Esophagus squamous epithelium (tissue), 5 donors: ENCODE measurements at regions not wholly inside any gene's neighbourhood (a gene's known extent, or its start where the extent isn't known, plus 50 kb on each side); places are given as distances from the start of the nearest gene placed in this dataset.

Experiments
- DNase-seq: peaks from one replicate; lab custom pipeline; 2025; lab: John Stamatoyannopoulos, UW
- H3K27ac ChIP-seq, 4 donors: fragments of 200-600 bp; sonication (generic); one replicate each; pipeline ENCODE4 v1.5.1; 2016 to 2019; ENCODE audit warnings: mild to moderate bottlenecking in 1 of 4
- H3K27me3 ChIP-seq, 4 donors: fragments of 200-600 bp; sonication (generic); 1 replicate in 3 of 4; 2 replicates in 1 of 4; pipeline versions ENCODE4 v1.5.1 to v1.6.0; 2017 to 2021; ENCODE audit warnings: antibody characterized with exemption in 1 of 4
- H3K36me3 ChIP-seq, 3 donors: fragments of 200-600 bp; sonication (generic); one replicate each; pipeline ENCODE4 v1.5.1; 2016 to 2019
- H3K4me1 ChIP-seq, 3 donors: fragments of 200-600 bp; sonication (generic); one replicate each; pipeline ENCODE4 v1.5.1; 2017 to 2019
- H3K4me3 ChIP-seq, 4 donors: fragments of 200-600 bp; sonication (generic); 1 replicate in 3 of 4; 2 replicates in 1 of 4; pipeline ENCODE4 v1.5.1; 2016 to 2019; ENCODE audit warnings: mild to moderate bottlenecking in 2 of 4, moderate library complexity in 1 of 4
- H3K9me3 ChIP-seq, 3 donors: fragments of 200-600 bp; sonication (generic); one replicate each; pipeline ENCODE4 v1.5.1; 2016 to 2019
- POLR2A ChIP-seq, 4 donors: fragments of 450-650 bp; IDR thresholded peaks; one replicate each; pipeline ENCODE4 v1.6.1; 2017; ENCODE audit warnings: antibody characterized with exemption in 4 of 4, mild to moderate bottlenecking in 4 of 4, moderate library complexity in 3 of 4
- WGBS, 2 donors: methylation state at CpG; one replicate each; pipeline ENCODE4 v1.1.5; 2018; 5-methylcytosine and 5-hydroxymethylcytosine counted together
- intact Hi-C: fragments of 100-400 bp; cut with DNase I; formaldehyde crosslinking; loops from one replicate; pipeline ENCODE4 v1.15.0; 2022
- TF ChIP-seq, protein P1 (sequence below), 6 experiments: fragments of 450-650 bp in 4 of 6; fragments of 200-600 bp in 2 of 6; sonication (generic) in 2 of 6; IDR thresholded peaks; one replicate each; pipeline ENCODE4 v1.5.1; 2016 to 2019; ENCODE audit warnings: antibody characterized with exemption in 6 of 6, mild to moderate bottlenecking in 4 of 6, moderate library complexity in 4 of 6
- donor health status: DM: yes; HTN: yes; CAD: no.

DNA sequence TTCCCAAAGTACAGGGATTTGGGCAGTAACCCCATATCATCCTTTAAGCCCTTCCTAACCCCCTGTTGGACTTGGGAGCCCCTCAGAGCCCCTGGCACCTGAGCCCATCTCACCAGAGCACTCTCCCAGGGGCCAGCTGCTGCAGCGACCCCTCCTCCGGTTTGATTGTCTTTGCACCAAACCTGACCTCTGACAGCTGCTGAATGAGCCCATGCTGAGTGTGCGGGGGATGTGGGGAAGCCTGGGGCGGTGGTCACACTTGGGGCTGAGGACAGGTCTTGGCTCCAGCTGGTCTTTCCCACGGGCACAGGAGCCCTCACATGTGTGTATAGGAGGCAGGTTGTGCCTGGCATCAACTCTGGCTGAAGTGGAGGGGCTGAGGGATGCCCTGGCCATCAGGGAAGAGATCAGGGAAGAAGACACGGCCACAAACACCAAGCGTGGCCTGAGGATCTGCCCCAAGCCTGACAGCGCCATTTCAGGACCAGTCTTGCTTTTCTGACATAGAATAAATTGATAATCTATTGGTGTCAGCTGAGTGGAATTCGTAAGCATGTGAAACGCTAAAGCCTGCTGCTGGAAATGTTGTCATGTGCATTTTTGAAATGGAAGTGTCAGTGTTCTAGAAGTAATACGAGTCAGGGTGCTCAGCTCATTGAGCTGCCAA, 102.4 kb downstream of the ACKR3 start:
- intact Hi-C loops: no loop called here
- DNase-seq: no peak
- Histone ChIP-seq H3K27ac (no peak overlapping the region), H3K27me3 (no peaks in the 10 kb centered on the region), H3K4me1 (peaks cover 0 to 21% (median 14%) of the 10 kb centered on the region in 3 donors), H3K4me3 (no peak overlapping the region), H3K36me3 (no peaks in the 10 kb centered on the region), H3K9me3 (no peaks in the 10 kb centered on the region)
- 86 to 89% methylated on average over 6 to 8 of the region's 11 CpGs for WGBS, 2 donors
- TF ChIP-seq, protein P1, sequence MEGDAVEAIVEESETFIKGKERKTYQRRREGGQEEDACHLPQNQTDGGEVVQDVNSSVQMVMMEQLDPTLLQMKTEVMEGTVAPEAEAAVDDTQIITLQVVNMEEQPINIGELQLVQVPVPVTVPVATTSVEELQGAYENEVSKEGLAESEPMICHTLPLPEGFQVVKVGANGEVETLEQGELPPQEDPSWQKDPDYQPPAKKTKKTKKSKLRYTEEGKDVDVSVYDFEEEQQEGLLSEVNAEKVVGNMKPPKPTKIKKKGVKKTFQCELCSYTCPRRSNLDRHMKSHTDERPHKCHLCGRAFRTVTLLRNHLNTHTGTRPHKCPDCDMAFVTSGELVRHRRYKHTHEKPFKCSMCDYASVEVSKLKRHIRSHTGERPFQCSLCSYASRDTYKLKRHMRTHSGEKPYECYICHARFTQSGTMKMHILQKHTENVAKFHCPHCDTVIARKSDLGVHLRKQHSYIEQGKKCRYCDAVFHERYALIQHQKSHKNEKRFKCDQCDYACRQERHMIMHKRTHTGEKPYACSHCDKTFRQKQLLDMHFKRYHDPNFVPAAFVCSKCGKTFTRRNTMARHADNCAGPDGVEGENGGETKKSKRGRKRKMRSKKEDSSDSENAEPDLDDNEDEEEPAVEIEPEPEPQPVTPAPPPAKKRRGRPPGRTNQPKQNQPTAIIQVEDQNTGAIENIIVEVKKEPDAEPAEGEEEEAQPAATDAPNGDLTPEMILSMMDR (IDR thresholded peaks at IDR 0.05): no peak
- TF ChIP-seq POLR2A (IDR thresholded peaks at IDR 0.05): no peak

DNA sequence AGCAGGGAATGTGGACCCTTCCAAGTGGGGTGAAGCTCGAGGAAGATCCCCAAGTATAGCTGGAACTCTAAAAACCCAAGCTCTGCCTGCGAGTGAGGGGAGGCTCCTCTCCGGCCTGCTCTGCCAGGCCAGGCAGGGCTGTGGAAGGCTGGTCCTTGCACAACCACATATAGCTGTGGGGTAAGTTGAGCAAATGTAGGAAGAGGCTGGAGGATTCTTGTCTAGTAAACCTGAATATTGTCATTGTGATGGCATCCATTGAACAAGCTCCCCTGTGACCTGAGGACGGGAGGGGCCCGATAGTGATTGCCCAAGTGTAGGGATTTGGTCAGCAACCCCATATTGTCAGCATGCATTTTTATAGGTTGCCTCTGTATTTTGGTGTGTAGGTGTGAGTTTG, 103.0 kb downstream of the ACKR3 start:
- Histone ChIP-seq H3K4me1 (peaks cover 0 to 24% (median 14%) of the 10 kb centered on the region in 3 donors), H3K4me3 (no peak overlapping the region), H3K27me3 (no peaks in the 10 kb centered on the region), H3K27ac (no peak overlapping the region), H3K36me3 (no peaks in the 10 kb centered on the region), H3K9me3 (no peaks in the 10 kb centered on the region)
- WGBS, 2 donors: 85 to 88% methylated on average over 5 of the region's 5 CpGs
- TF ChIP-seq POLR2A (IDR thresholded peaks at IDR 0.05): no peak
- TF ChIP-seq, protein P1 (IDR thresholded peaks at IDR 0.05): no peak
- intact Hi-C loops: no loop called here
- no peak for DNase-seq

DNA sequence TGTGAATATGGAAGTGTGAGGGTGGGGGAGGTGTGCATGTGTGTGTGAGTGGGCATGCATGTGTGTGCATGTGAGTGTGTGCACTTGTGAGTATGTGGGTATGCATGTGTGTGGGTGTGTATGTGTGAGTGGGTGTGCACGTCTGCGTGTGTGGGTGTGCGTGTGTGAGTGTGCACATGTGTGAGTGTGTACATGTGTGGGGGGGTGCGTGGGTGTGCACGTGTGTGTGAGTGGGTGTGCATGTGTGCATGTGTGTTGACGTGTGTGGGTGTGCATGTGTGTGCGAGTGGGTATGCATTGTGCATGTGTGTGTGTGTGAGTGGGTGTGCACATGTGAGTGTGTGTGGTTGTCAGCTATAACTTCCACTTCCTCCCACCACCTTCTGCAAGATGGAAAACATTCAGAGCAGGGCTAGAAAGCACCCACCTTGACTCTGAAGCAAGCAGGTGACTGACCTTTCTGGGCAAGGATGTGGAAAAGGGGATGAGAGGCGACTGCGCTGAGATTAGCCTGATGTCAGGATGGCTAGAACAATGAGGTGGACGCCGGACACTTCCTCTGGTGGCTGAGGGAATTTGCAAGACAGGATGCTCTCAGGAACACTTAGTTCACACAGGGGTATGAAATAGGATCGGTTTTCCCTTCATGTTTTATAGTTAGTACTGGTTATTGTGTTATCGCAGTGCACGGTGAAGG, 103.6 kb downstream of the ACKR3 start:
- intact Hi-C loops: no loop called here
- Histone ChIP-seq H3K27me3 (no peaks in the 10 kb centered on the region), H3K36me3 (no peaks in the 10 kb centered on the region), H3K9me3 (no peaks in the 10 kb centered on the region), H3K4me3 (no peak overlapping the region), H3K4me1 (peaks cover 0 to 24% (median 14%) of the 10 kb centered on the region in 3 donors), H3K27ac (no peak overlapping the region)
- no peak for DNase-seq
- TF ChIP-seq, protein P1 (IDR thresholded peaks at IDR 0.05): no peak
- no peak for TF ChIP-seq POLR2A (IDR thresholded peaks at IDR 0.05)
- 81 to 84% methylated on average over 13 to 14 of the region's 14 CpGs for WGBS, 2 donors

DNA sequence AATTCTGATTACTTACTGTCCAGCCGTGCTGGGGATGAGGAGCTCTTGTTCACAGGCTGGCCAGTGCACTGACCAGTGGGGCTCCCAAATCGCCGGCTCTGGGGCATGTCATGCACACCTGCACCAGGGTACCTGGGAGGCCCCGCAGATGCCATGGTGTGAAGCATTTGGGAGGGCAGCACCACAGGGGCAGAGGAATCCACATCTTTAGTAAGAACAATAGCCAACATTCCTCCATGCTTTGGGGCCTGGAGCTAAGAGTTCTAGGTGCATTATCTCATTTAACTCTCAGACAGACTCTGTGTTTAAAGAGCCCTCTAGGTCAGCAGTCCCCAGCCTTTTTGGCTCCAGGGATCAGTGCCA, 104.2 kb downstream of the ACKR3 start:
- intact Hi-C loops: no loop called here
- Histone ChIP-seq H3K4me3 (no peak overlapping the region), H3K4me1 (peaks cover 0 to 24% (median 14%) of the 10 kb centered on the region in 3 donors), H3K27ac (no peak overlapping the region), H3K9me3 (no peaks in the 10 kb centered on the region), H3K27me3 (no peaks in the 10 kb centered on the region), H3K36me3 (no peaks in the 10 kb centered on the region)
- DNase-seq: no peak
- TF ChIP-seq, protein P1 (IDR thresholded peaks at IDR 0.05): no peak
- TF ChIP-seq POLR2A (IDR thresholded peaks at IDR 0.05): no peak
- WGBS, 2 donors: 60 to 100% methylated on average over 1 of the region's 4 CpGs

- Histone ChIP-seq H3K27me3 (no peaks in the 10 kb centered on the region), H3K4me3 (no peak overlapping the region), H3K4me1 (peaks cover 0 to 24% (median 14%) of the 10 kb centered on the region in 3 donors), H3K27ac (no peak overlapping the region), H3K9me3 (no peaks in the 10 kb centered on the region), H3K36me3 (no peaks in the 10 kb centered on the region)
- 89 to 95% methylated on average over 3 of the region's 7 CpGs for WGBS, 2 donors
- TF ChIP-seq, protein P1 (IDR thresholded peaks at IDR 0.05): no peak
- no peak for TF ChIP-seq POLR2A (IDR thresholded peaks at IDR 0.05)
- intact Hi-C loops: no loop called here
- no peak for DNase-seq
These were observed 104.6 kb downstream of the ACKR3 start for GRCh38 chr2:236674238-236674637.
